ENCODE measurements at regions not wholly inside any gene's neighbourhood (a gene's known extent, or its start where the extent isn't known, plus 50 kb on each side); places are given as distances from the start of the nearest gene placed in this dataset.

- DNase-seq (ENCODE audit: low read depth in 1 of 2, low spot score in 1 of 2), result no peak
- no peak overlapping the region for H3K4me3 ChIP-seq
- H3K27me3 ChIP-seq, result no peaks in the 10 kb centered on the region
- H3K9me3 ChIP-seq (ENCODE audit: low read depth), result no peaks in the 10 kb centered on the region
- TF ChIP-seq CTCF (IDR thresholded peaks at IDR 0.05; ENCODE audit: low read depth, low read length), result no peak
- no peaks in the 10 kb centered on the region for H3K36me3 ChIP-seq
- no peaks in the 10 kb centered on the region for H3K4me1 ChIP-seq (ENCODE audit: low read depth)
- H3K27ac ChIP-seq, result no peak overlapping the region
Measured at GRCh38 chr2:172193331-172194089, 90.8 kb upstream of the DLX2 start.

- no peaks in the 10 kb centered on the region for H3K36me3 ChIP-seq
- H3K27ac ChIP-seq, result no peak overlapping the region
- TF ChIP-seq CTCF (IDR thresholded peaks at IDR 0.05; ENCODE audit: low read depth, low read length), result no peak
- no peak overlapping the region for H3K4me3 ChIP-seq
- no peaks in the 10 kb centered on the region for H3K27me3 ChIP-seq
- H3K9me3 ChIP-seq (ENCODE audit: low read depth), result no peaks in the 10 kb centered on the region
- DNase-seq (ENCODE audit: low read depth in 1 of 2, low spot score in 1 of 2), result no peak
- H3K4me1 ChIP-seq (ENCODE audit: low read depth), result no peaks in the 10 kb centered on the region
Measured at GRCh38 chr2:172195836-172196376, 93.2 kb upstream of the DLX2 start.

GRCh38 chr2:172196768-172197431 is 94.2 kb upstream of the DLX2 start:
- no peak overlapping the region for H3K4me3 ChIP-seq
- H3K27me3 ChIP-seq, result no peaks in the 10 kb centered on the region
- no peaks in the 10 kb centered on the region for H3K36me3 ChIP-seq
- no peaks in the 10 kb centered on the region for H3K9me3 ChIP-seq (ENCODE audit: low read depth)
- H3K4me1 ChIP-seq (ENCODE audit: low read depth), result no peaks in the 10 kb centered on the region
- no peak for TF ChIP-seq CTCF (IDR thresholded peaks at IDR 0.05; ENCODE audit: low read depth, low read length)
- DNase-seq (ENCODE audit: low read depth in 1 of 2, low spot score in 1 of 2), result peak in 1 of 2 donors; percentile 50
- H3K27ac ChIP-seq, result no peak overlapping the region

GRCh38 chr2:172198361-172198760 is 95.7 kb upstream of the DLX2 start:
- Histone ChIP-seq H3K4me1 (ENCODE audit: low read depth) (no peaks in the 10 kb centered on the region), H3K9me3 (ENCODE audit: low read depth) (no peaks in the 10 kb centered on the region), H3K27me3 (no peaks in the 10 kb centered on the region), H3K27ac (no peak overlapping the region), H3K4me3 (no peak overlapping the region), H3K36me3 (no peaks in the 10 kb centered on the region)
- DNase-seq (ENCODE audit: low read depth in 1 of 2, low spot score in 1 of 2), result no peak
- TF ChIP-seq CTCF (IDR thresholded peaks at IDR 0.05; ENCODE audit: low read depth, low read length), result no peak

GRCh38 chr2:172198908-172199307 is 96.2 kb upstream of the DLX2 start:
- TF ChIP-seq CTCF (IDR thresholded peaks at IDR 0.05; ENCODE audit: low read depth, low read length), result no peak
- Histone ChIP-seq H3K4me3 (no peak overlapping the region), H3K36me3 (no peaks in the 10 kb centered on the region), H3K27ac (no peak overlapping the region), H3K27me3 (no peaks in the 10 kb centered on the region), H3K4me1 (ENCODE audit: low read depth) (no peaks in the 10 kb centered on the region), H3K9me3 (ENCODE audit: low read depth) (no peaks in the 10 kb centered on the region)
- no peak for DNase-seq (ENCODE audit: low read depth in 1 of 2, low spot score in 1 of 2)

All from cardiac muscle cell (in vitro differentiated cells and primary cell).